Umbilical cord (tissue), 1 donor: ENCODE measurements at regions not wholly inside any gene's neighbourhood (a gene's known extent, or its start where the extent isn't known, plus 50 kb on each side); places are given as distances from the start of the nearest gene placed in this dataset.
A peak's percentile ranks its signal among the peaks of the same experiment; 100 is the strongest.

ENCODE experiments used
- DNase-seq: peaks from one replicate; pipeline ENCODE4 v3.0.0-alpha.2; 2015; ENCODE audit warnings: low spot score

GRCh38 chr2:67970071-67970470 is 92.7 kb downstream of the C1D start:
- DNase-seq = no peak

GRCh38 chr2:67970542-67970941 is 92.3 kb downstream of the C1D start:
- DNase-seq = no peak

GRCh38 chr2:67974559-67975430 is 88.0 kb downstream of the C1D start:
- peak; percentile 55 for DNase-seq

- DNase-seq = no peak
Observed at GRCh38 chr2:67977464-67977863, 85.3 kb downstream of the C1D start.

- no peak for DNase-seq
Observed at GRCh38 chr2:67982956-67983355, 79.8 kb downstream of the C1D start.

GRCh38 chr2:67984600-67984999 is 78.2 kb downstream of the C1D start:
- no peak for DNase-seq

GRCh38 chr2:67985586-67985985 is 77.2 kb downstream of the C1D start:
- DNase-seq = no peak

GRCh38 chr2:67986258-67986657 is 76.5 kb downstream of the C1D start:
- no peak for DNase-seq
